ENCODE measurements at regions not wholly inside any gene's neighbourhood (a gene's known extent, or its start where the extent isn't known, plus 50 kb on each side); places are given as distances from the start of the nearest gene placed in this dataset.

DNA sequence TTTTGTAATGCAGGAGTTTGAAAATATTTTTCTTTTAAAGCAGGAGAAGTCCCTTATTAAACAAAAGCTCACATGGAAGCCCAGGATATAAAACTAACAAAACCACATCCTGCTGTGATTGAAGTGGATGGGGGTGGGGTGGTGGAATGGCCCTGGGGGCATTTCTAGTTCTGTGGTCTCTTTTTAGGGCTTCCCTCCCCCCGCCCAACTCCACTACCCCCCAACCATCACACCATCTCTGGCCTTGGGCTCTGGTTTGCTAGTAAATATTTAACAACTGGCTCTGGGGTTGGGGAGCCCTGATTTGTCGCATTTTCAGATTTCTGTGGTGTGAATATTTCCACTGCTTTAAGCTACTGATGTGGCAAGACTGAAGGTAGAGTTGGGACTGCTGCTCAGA, 279.6 kb upstream of the PLET1 start:
- DNase-seq (ENCODE audit: low spot score), result no peak

DNA sequence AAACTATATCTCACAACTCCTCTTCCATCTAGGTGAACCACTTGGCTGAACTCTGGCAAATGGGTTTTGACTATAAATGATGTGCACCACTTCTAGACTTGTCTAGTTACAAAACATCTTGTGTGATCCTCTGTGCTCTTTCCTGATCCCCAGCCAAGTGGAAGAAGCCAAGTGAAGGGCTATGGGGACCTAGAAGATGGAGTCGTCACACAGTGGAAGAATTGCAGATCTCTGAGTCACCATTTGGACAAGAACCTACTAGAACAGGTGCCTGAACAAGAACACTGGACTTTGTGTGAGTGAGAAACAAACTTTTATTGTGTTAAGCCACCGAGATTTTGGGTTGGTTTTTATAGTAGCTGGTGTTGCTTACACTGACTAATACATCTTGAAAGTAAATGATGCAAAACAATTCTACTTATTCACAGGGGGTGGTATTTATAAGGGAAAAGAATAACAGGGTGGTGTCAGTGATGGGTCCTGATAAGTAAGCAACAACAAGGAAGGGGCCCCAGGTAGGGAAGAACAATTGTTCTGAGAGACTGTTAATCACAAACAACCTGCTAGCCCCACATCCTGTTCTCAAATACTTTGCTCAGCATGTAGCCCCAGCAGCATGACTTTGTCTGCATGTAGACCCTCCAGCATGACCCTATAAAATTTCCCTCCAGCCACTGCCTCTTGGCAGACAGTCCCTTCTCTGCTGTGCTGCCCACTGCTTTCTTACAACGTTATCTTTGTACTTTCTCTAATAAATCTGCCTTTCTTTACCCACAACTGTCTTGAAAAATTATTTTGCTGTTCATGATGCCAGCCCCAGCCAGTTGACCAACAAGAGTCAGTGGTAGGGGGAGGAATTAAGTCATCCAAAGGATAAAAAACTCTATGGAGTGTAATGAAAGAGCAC, 280.7 kb upstream of the PLET1 start:
- no peak for DNase-seq (ENCODE audit: low spot score)

DNA sequence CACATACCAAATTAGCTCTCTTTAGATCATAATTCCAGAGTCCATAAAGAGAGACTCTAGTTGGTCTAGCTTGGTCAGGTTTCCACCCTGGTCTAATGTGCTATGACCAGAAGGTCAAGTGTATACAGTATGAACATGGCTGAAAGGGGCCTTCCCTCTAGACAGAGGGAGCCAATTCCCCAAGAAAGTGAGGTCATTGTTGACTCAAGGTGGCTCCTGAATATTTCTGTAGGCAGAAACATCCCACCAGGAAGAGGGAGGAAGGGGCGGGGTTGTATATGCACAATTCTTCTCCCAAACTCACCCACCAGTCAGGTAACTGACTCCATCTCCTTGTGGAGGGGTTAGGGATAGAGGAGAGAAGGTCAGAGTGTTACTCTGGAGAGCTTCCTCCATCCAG, 281.8 kb upstream of the PLET1 start:
- no peak for DNase-seq (ENCODE audit: low spot score)

DNA sequence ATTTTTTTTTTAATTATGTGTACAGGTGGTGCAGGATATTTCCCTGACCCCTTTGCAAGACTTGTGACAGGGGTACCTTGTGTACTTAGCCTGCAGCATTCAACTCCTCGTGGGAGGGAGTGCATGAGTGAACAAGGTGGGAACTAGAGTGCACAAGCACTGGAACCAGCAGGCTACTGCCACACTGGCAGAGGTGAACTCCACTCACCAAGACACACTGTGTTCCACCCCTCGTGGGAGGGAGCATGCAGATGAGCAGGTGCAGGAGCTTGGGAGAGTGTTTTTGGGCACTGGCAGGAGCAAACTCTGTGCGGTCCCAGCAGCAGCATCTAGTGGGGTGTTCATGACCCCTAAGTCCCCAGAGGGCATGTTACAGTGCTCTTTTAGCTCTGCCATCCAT, 282.7 kb upstream of the PLET1 start:
- no peak for DNase-seq (ENCODE audit: low spot score)

DNA sequence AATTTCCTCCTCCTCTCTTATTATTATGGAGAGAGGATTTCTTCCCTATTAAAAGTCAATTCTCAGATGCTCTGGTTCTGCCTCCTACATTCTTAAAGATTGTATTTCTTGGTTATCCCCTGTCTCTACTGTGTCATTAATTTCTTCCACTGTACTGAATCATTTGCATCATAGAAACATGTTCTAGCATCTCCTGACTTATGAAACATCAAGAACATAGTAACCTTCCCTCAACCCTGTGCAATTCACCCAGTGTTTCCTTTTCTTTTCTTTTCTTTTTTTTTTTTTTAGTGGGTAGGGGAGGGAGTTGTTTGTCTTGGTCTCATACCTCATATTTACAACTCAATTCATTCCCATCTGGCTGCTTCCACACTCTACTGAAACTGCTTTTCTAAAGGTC, 288.0 kb upstream of the PLET1 start:
- DNase-seq (ENCODE audit: low spot score), result no peak

DNA sequence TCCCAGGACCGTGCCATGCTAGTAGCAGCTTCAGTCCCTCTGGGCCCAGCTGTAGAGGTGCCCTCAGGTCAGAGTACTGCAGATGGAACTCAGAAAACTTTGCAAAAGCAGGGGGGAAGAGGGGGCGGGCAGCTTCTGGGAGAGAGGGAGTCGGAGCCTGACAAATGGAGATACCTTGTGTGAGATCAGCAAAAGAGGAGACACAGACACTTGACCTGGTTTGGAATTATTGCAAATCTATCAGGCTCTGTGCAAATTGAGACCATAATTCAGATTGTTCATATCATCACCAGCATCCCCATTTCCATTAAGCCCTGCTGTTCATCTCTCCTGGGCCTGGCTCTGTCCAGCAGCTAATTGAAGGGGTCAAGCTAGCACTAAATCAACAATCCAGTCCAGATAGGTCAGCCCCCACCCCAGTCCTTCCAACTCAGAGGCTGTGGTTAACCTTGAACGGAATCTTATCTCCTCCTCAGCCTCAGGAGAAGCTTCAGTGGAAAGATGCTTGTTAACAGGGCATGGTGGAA, 292.6 kb upstream of the PLET1 start:
- no peak for DNase-seq (ENCODE audit: low spot score)

DNA sequence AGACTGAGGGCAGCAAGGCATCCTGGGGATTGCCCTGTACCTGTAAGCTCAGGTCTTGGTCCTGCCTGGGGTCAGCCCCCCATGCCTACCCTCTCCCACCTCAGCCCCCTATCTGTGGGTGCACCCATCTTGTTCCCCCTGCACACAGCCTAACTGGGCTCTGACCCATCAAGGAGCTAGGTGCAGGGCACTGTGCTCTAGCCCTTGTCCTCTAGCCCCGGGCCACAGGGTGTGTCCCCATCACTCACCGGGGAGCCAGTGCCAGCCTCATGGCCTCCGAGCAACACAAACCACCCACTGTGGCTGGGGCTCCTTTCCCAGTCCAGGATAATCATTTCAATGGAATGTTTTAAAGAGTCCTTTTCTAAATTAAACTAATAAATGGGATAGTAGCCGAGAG, 293.9 kb upstream of the PLET1 start:
- DNase-seq (ENCODE audit: low spot score), result no peak

DNA sequence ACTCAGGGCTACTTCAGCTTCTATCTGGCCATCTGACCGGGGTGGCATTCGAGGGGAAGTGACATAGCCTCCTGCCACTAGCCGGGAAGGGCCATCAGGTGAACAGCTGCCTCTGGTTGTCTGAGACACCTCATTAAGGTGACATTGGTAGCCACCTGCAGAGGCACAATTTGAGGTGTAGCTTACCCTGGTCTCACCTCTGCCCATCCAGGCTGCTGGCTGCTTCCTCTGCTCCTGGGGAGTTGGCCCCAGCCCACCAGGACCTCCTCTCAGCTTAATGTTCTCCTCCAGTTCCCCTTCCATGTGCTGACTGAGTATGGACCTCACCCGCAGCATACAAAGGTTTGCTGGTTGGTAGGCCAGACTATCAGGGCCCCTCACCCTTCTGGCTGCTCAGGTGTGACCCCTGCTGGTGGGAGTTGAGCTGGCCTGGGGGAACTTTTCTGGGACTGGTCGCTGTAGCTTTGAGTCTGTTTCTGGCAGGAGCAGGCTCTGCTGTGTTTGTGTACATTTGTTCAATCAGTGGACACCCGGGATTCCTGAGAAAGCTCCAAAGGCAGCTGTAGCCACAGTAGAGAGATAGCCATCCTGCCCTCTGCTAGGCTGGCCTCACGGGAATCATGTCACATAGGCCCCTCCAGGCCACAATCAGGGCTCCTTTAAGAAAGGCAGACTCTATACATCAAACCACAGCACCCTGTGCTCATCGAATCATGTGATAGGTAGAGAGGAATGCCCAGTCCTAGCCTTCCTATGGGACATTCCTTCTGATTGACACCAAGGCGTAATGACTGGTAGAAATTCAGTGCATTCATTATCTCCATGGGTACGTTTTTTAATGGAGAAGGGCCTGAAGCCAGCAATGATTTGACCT, 295.1 kb upstream of the PLET1 start:
- DNase-seq (ENCODE audit: low spot score), result no peak

DNA sequence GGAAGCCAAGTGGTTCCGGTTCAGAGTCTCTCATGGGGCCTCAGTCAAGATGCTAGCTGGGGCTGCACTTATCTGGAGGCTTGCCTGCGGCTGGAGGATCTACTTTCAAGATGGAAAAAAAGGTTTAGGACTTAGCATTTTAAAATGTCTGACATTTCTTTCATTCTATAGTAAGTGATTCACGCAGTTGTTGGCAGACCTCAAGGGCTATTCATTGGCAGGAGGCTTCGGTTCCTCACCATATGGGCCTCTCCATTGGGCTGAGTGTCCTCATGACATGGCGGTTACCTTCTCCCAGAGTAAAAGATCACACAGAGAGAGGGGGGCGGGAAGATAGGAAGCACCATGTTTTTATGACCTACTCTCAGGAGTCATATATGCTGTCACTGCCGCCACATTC, 298.0 kb upstream of the PLET1 start:
- DNase-seq (ENCODE audit: low spot score), result no peak

DNA sequence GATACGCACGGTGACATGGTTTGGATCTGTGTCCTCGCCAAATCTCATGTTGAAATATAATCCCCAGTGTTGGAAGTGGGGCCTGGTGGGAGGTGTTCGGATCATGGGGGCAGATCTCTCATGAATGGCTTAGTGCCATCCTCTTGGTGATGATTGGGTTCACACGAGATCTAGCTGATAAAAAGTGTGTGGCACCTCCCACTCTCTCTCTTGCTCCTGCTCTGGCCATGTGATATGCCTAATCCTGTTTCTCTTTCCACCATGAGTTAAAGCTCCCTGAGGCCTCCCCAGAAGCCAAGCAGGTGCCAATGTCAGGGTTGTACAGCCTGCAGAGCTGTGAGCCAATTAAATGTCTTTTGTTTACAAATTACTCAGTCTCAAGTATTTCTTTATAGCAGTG, 303.1 kb upstream of the PLET1 start:
- DNase-seq (ENCODE audit: low spot score), result no peak

DNA sequence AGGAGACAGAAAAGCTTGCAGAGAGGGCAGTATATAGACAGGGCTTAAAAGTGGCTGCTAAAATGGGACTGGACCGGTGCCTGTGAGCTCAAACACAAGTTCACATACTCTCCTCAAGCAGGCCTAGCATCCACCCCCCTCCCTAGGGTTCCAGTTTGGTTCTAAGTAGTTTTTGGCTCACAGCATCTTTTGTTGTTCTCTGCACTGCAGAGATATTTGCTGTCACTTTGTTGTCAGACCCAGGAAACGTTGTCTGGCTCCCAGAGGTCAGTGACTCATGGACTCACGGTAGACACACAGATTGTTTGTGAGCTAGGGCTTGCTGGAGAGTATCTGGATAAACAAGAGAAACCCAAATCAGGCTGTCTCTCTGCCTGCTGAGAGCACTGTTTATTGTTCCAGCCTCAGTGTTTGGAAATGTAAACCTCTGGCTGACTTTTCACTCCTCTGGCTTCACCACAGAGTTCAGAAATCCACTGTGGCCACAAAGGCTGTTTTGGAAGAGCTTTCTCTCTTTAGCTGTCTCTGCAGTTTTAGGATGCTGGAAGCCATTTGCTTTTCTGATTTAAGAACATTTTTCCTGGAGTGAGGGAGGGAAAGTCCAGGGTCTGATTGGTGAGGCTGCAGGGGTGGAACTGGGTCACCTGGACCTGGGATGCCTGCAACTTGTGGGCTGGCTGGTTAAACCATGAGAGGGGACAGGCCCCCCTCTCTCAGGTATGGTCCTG, 303.7 kb upstream of the PLET1 start:
- DNase-seq (ENCODE audit: low spot score), result peak; percentile 72

DNA sequence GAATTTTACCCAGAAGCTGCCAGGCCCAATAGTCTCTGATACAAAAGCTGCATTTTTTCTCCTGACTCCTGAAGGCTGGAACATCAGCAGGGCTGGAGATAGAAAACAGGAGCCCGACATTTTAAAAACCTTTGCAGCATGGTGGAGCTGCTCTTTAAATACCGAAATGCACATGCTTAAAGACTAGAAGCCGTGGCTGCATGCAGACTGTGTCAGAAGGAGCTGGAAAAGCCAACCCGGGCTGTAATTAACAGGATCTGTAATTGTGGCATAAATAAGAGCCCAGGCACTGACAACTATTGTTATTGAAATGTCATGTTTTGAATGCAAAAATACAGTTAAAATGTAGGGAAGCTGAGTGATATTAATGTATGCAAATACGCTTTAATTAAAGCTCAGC, 304.9 kb upstream of the PLET1 start:
- DNase-seq (ENCODE audit: low spot score), result no peak

DNA sequence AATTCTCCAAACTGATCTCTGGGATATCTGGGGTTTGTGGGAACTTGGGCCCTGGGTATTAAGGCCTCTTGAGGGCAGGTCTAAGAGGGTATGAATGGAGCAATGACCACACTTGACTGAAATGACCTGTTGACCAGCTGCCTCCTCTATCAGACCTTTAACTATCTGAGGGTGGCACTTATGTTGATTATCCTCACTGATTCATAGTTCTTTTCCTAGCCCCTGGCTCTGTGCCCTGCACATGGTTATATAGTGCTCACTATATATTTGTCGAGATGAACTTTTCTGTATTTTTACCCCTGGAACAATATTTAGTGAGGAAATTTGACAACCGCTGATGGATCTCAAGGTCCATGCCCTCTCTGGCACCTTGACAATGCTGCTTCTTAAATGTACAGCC, 305.5 kb upstream of the PLET1 start:
- no peak for DNase-seq (ENCODE audit: low spot score)

DNA sequence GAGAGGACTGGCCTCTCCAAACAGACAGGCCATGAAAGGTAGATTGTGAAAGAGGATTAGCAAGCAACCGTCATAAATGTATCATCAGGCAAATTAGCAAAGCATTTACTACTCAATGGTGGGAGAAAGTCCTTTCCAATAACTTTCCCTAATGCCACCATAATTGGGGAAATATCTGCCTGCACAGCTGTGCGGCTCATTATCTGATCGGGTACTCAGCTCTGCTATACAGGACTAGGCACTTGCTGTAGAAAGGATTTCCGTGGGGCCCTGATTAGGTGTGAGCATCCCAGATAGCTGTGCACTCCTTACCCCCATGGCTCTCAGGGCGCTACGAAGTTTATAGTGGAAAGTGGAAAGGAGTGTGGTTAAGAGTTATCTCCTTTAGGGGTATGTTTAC, 309.7 kb upstream of the PLET1 start:
- DNase-seq (ENCODE audit: low spot score), result no peak

DNA sequence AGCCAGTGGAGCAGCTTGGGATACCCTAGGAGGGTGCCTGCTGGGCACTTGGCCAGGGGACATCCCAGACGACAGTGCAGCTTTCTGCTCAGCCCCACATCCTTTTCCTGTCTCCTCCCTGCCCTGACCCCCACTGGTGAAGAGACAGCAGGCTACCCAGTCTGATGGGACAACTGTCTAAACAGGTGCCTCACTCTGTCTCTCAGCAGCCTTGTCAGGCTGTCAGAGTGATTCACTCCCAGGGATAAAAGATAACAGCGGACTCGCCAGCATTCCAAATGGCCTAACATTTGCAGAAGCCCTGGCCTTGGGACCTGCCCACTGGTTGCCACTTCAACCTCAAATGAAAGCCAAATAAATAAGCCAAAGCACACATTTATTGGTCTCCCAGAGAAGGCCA, 318.6 kb upstream of the PLET1 start:
- no peak for DNase-seq (ENCODE audit: low spot score)

DNA sequence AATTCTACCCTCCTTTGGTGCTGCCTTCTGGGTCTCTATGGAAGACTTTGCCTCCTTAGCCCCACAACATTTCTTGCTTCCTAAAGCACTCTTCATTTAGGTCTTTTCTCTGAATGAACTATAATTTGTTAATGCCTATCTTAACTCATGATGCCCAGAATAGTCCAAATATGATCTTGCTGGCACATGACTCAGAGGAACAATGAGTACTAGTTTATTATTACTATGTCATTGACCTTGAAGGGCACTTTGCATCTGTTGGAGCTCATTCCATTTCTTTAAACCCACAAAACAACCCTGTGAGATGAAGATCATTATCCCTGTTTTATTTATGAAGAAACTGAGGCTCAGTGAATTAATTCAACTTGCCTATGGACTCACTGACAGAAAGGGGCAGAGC, 320.2 kb upstream of the PLET1 start:
- no peak for DNase-seq (ENCODE audit: low spot score)

DNA sequence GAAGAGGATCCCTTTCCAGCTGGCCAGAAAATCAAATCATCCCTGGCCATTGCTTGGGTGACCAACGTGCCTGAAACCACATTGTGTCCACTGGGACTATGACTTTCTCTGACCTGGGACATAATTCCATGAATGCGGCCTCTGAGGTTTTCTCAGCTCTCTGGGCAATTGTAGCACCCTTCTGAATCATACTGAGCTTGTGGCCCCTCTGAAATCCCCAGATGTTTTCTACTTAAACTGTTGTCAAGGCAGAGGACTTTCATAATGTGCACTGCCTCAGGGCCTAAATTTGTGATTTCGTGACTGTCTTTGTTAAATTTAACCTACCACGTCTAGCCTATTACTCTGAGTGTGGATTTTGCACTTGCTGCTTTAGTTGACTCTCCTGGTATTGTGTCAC, 321.1 kb upstream of the PLET1 start:
- DNase-seq (ENCODE audit: low spot score), result no peak

DNA sequence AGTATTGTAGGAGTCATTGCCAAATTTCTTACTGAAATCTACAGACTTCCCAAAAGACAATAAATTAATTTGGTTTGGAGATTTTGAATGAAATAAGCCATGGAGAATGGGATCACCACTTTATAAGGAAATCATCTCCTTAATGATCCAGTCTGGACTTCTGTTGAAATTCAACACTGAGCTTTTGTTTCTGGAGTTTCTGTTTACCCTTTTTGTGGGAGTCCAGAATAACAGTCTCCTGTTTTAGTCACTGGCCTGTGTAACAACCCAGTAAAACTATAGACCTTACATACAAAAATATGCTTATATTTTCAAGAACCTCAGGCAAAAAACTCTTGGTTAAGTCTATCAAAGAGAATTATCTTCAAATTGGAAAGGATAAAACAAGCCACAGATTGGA, 321.7 kb upstream of the PLET1 start:
- DNase-seq (ENCODE audit: low spot score), result no peak

DNA sequence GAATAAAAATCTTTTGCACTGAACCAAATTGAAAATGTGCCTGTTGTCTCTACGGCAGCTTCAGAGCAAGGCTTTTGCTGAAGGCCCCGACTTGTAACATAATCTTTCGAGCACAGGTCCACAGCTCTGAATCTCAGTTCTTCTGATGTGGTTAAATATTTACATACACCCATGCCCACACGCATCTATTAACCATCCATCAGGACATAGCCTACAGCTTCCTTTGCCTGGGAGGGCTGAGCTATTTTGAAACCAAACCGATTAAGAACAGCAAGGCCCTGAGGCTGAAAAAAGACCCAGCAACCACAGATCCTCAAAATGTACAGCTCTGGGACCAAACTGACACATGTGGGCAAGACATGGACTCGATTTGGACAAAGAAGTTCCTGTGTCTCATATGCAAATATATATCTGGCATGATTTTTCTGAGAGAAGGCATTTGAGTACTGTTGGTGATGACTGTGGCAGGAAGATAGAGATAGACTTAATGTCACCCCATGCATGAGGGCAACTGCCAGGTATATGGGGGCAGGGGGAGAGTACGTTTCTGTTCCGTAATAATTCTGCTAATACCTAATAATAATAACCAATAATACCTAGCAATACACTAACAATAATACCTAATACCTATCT, 322.7 kb upstream of the PLET1 start:
- DNase-seq (ENCODE audit: low spot score), result no peak

DNA sequence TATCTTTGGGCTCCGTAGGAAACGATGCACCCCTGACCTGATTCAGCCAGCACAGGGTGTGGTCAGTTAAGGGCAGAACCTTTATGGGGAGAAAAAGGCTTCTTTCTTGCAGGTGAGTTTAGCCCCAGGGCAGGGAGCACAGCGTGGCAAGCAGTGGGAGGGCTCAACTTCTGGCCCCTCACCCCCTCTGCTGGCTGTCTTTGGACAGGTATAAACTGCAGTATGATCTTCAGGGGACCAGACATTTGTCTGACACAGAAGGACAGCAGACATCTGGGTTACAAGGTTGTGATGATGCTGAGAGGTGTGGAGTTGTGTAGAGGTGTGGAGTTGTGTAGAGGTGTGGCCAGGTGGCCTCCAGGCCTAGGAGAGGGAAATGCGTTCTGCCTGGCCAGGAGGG, 324.0 kb upstream of the PLET1 start:
- DNase-seq (ENCODE audit: low spot score), result no peak

DNA sequence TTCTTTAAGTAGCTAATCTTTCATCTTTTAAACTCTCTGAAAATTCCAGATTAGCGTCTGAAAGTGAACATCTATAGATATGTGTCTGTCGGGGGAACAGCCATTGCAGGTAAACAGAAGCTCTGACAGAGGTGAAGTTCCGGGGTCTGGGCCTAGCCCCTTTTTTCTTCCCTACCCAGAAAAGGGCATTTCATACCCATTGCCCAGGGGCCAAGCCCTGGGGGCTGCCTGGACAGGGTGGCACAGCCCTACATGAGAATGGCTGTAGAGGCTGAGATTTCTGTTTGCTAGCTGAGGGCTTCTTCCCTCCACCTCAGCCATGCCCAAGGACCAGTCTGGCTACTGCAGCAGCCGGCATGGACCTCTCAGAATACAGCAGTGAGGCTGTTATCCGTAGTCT, 327.0 kb upstream of the PLET1 start:
- no peak for DNase-seq (ENCODE audit: low spot score)

DNA sequence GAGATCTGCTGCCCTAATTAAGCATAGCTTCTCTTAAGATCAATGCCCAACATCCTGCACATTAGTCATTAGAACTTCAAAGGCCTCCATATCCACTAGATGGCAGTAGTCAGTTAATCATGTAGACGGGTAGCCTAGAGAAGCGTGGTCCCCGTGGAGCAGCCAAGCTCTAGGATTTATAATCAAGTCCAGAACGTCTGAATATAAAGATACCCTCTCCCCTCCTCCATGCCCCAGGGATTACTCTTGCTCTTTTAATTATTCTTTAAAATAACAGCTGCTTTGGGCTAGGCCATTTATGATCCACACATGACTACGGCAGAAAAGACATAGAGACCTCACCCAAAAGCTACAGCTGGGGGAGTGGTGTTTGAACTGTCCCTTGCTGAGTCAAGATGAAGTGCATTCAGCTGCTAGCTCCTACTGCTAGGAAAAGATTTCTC, 327.6 kb upstream of the PLET1 start:
- DNase-seq (ENCODE audit: low spot score), result peak; percentile 78

All from left forelimb (tissue), 1 donor.